Cardiac fibroblast (primary cell): ENCODE measurements at regions not wholly inside any gene's neighbourhood (a gene's known extent, or its start where the extent isn't known, plus 50 kb on each side); places are given as distances from the start of the nearest gene placed in this dataset.

Experiments
- DNase-seq, 2 donors: peaks; one replicate each; pipeline versions ENCODE4 v3.0.0 to v3.0.0-alpha.2; 2010; ENCODE audit warnings: low read depth in 2 of 2
- H3K4me3 ChIP-seq, 2 donors: replicated peaks in 1 of 2; 1 replicate in 1 of 2; 2 replicates in 1 of 2; pipeline ENCODE4 v1.5.1; 2011; ENCODE audit warnings: low read depth in 2 of 2, low read length in 2 of 2, mild to moderate bottlenecking in 2 of 2, moderate library complexity in 1 of 2
- TF ChIP-seq, protein P1 (sequence below): IDR thresholded peaks from one replicate; pipeline ENCODE4 v1.5.1; 2011; ENCODE audit warnings: low read depth, mild to moderate bottlenecking, low read length, inconsistent platforms

DNA sequence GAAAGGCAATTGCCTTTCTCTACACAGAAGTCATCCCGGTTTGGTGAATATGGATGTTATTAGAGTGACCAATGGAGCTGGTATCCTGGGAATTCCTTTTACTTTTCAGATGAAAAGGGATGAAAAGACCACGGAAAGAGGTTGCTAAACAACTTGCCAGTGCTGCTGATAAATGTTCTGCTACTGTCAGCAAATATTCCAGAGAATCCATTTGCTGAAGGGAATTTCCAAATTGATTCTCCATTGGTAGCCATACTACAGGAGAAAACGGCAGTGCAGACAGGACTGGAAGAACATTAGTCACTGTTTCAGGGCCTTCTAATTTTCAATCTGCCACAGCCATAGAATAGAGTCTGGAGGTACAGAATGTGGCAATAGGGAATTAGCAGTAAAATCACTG, 451.5 kb downstream of the PCDH11X start:
- no peak overlapping the region for H3K4me3 ChIP-seq
- DNase-seq: no peak
- TF ChIP-seq, protein P1, sequence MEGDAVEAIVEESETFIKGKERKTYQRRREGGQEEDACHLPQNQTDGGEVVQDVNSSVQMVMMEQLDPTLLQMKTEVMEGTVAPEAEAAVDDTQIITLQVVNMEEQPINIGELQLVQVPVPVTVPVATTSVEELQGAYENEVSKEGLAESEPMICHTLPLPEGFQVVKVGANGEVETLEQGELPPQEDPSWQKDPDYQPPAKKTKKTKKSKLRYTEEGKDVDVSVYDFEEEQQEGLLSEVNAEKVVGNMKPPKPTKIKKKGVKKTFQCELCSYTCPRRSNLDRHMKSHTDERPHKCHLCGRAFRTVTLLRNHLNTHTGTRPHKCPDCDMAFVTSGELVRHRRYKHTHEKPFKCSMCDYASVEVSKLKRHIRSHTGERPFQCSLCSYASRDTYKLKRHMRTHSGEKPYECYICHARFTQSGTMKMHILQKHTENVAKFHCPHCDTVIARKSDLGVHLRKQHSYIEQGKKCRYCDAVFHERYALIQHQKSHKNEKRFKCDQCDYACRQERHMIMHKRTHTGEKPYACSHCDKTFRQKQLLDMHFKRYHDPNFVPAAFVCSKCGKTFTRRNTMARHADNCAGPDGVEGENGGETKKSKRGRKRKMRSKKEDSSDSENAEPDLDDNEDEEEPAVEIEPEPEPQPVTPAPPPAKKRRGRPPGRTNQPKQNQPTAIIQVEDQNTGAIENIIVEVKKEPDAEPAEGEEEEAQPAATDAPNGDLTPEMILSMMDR: no peak

DNA sequence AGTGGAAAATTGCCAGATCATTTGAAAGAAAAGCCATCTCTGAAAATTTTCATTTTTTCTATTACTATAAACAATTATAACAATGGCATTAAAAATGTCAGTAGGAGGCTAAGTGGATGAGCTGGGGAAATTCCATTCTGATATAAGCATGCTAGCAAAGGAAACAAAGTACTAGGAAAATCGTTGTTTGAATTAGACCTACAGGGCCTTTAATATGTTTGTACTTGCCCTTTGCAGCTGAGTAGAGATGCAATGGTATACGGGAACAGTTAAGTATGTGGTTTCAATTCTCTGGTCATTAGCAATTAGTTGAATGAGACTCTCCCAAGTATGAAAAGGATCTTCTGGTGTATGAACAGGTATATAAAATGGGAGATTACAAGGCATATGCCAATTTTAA, 452.2 kb downstream of the PCDH11X start:
- no peak for DNase-seq
- TF ChIP-seq, protein P1: no peak

DNA sequence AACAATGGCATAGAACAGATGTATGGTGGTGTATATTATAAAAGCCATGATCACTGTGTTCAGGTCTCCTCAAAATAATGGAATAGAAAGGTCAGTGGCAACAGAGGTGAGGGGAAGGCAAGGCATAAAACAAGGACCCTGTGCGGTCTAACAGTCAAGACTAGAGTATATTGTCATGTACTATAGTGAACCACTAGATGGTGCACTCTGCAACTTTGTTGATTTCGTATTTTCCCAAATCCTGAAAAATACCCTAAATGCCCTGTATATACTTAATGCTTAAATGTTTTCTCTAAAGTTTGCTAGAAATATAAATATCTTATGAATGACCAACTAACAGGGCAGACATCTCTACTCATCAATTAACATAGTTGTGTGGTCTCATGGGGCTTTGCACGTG, 453.0 kb downstream of the PCDH11X start:
- TF ChIP-seq, protein P1: no peak
- no peak overlapping the region for H3K4me3 ChIP-seq
- DNase-seq: peak in 1 of 2 donors; percentile 0

More for the DNA sequence above, 452.2 kb downstream of the PCDH11X start:
- H3K4me3 ChIP-seq: no peak overlapping the region

DNA sequence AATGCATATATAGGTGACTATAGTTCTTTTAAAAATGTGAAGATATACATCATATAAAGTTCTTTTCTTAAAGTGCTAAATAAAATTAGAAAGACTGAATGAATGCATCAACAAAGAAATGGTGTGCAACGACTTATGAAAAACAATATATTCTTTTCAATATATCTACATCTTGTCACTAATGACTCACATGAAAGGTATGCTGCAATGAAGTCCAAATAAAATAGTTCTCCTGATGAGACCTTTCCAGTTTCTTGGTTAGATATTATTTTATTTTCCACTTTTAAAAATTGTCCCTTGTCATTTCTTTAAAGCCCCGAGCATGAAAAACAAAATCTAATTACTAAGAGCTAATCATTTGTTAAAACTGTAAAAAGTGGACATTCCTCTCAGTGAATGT, 462.1 kb downstream of the PCDH11X start:
- TF ChIP-seq, protein P1: no peak
- DNase-seq: no peak
- no peak overlapping the region for H3K4me3 ChIP-seq

DNA sequence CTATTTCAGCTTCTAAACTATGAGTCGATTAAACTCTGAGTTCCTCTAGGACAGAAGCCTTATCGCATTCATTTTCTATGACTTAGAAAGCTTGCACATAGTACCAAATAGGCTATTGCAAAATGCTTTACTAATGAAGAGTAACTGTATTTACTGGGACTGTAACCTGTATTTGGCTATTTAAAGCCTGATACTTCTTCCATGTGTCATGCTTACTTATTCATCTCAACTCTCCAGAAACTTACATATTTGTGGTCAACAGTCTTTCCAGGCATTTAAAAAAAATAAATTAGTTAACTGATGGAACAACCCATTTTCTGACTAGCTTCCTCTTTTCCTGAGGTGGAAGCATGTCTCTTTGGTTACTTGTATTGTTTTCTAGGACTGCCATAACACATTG, 467.9 kb downstream of the PCDH11X start:
- DNase-seq: peak in 1 of 2 donors; percentile 7
- TF ChIP-seq, protein P1: no peak
- H3K4me3 ChIP-seq: no peak overlapping the region

DNA sequence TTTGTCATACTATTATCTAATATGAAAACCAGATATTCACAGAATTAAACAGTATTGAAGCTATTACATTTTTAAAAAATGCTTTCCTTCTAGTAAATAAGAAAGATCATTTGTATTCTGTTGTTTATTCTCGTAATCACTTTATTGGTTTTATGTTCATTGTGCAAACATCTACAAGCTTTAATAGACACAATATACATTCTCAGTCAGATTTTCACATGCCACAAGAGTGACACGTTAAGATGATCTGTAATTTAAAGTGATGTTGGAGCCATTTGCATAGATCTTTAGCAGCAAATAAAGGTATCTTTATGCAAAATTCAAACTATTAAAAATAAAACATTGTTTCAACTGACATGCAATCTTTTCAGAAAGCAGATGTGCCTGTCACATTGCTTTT, 469.9 kb downstream of the PCDH11X start:
- H3K4me3 ChIP-seq: no peak overlapping the region
- TF ChIP-seq, protein P1: no peak
- no peak for DNase-seq

DNA sequence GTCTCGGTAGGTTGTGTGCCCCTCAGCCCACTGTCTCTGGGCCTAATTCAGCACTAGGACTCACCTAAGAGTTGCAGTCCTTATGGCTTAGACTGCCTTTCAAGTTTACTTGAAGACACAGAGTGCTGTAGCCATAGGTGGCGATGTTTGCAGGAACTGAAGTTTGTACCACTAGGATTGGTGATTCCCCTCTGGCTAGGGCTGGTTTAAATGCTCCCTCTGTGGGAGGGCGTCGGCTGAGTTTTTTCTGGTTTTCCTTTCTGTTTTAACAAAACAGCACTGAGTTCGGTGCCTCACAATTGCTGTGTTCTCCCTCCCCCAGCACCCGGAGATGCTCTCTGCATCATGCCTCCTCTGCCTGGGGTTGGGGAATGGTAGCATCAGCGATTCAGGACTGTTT, 480.9 kb downstream of the PCDH11X start:
- H3K4me3 ChIP-seq: no peak overlapping the region
- TF ChIP-seq, protein P1: no peak
- DNase-seq: no peak
